NCI-H1694 treated with DMSO at 0.1 percent for 48 hours (cell line): ENCODE measurements at regions not wholly inside any gene's neighbourhood (a gene's known extent, or its start where the extent isn't known, plus 50 kb on each side); places are given as distances from the start of the nearest gene placed in this dataset.
"Not testable (repeated sequence)": the region's sequence is repeated elsewhere in the genome, so short reads cannot be mapped to it uniquely, and the experiment has no call there.

Experiments
- DNase-seq: peaks from one replicate; lab custom pipeline; 2025; lab: John Stamatoyannopoulos, UW

DNA sequence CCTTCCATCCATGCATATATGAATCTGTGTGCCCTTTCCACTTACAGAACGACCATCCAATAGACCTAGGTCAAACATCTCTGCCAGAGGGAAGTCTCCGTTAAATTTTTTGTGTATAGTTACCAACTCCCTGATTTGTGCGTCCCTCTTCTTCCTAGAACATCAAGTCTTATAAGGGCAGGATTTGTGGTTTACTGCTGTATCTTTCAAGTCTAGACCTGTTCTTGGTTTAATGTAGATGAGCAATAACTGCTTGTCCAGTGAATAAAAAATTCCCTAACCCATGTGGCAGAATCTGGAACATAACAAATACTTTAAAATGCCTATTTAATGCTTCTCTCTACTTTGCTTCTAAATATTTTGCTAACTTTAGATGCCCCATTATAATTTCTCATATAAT lies 988.8 kb downstream of the RAPGEF2 start:
- DNase-seq: no peak

DNA sequence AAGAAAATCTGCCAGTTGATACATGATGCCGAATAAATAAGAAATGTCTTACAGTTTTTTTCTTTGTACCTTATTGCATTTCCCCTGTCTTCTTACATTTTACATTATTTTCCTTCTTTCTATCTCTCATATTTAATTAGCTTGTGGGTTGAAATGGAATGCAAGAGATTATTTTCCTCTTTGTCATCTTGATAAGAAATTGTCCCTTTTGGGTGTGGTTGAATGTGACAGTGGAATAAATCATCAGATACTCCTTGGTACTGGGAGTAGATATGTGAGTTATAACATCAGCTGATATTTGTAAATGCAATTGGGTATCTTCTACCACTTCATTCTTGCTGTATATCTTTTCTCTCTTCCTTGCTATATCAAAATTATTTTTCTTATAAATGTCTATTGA lies 997.4 kb downstream of the RAPGEF2 start:
- DNase-seq: no peak

DNA sequence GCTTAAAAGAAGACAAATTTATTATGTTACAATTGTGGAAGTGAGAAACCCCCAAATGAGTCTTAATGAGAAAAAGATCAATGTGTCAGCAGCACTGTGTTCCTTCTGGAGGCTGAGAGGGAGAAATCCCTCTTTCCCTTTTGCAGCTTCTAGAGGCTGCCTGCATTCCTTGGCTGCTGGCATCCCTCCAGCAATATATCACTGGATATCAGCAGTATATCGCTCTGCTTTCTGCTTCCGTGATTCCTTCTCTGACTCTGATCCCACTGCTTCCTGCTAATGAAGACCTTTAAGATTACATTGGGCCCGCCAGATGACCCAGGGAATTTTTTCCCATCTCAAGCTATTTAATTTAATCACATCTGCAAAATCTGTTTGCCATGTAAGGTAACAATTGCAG lies 1008.0 kb downstream of the RAPGEF2 start:
- no peak for DNase-seq

DNA sequence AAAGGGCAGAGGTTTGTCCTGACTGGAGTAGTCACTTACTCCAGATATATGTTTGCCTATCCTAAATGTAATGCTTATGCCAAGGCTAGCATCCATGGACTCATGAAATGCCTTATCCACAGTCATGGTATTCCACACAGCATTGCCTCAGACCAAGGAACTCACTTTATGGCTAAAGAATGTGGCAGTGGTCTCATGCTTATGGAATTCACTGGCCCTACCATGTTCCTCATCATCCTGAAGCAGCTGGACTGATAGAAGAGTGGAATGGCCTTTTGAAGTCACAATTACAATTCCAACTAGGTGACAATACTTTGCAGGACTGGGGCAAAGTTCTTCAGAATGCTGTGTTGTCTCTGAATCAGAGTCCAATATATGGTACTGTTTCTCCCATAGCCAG lies 1014.8 kb downstream of the RAPGEF2 start:
- DNase-seq: no peak

DNA sequence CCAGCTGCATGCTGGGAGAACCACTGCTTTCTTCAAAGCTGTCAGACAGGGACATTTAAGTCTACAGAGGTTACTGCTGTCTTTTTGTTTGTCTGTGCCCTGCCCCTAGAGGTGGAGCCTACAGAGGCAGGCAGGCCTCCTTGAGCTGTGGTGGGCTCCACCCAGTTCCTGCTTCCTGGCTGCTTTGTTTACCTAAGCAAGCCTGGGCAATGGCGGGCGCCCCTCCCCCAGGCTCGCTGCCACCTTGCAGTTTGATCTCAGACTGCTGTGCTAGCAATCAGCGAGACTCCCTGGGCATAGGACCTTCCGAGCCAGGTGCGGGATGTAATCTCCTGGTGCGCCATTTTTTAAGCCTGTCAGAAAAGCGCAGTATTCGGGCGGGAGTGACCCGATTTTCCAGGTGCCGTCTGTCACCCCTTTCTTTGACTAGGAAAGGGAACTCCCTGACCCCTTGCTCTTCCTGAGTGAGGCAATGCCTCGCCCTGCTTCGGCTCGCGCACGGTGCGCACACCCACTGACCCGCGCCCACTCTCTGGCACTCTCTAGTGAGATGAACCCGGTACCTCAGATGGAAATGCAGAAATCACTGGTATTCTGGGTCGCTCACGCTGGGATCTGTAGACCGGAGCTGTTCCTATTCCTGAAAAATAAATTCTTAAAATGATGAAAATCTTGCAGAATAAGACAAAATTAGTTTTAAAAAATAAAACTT lies 1022.9 kb downstream of the RAPGEF2 start:
- DNase-seq: not testable (repeated sequence)

DNA sequence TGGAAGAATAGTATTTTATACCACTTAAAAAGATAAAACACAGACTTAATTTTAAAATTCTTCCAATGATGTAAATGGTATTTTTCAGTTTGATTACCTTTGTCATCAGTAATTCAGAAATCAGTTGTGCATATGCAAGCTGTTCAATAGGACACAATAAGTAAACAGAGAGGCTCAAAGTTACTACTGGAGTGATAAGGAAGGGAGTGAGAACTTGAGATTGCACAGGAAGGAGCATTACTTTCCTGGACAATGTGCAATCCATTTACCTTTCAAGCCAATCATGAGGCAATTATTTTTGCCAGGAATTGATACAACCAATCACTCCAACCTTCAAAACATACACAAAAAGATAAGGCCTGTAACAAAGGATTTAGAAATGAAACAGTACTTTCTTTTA lies 1024.3 kb downstream of the RAPGEF2 start:
- no peak for DNase-seq

DNA sequence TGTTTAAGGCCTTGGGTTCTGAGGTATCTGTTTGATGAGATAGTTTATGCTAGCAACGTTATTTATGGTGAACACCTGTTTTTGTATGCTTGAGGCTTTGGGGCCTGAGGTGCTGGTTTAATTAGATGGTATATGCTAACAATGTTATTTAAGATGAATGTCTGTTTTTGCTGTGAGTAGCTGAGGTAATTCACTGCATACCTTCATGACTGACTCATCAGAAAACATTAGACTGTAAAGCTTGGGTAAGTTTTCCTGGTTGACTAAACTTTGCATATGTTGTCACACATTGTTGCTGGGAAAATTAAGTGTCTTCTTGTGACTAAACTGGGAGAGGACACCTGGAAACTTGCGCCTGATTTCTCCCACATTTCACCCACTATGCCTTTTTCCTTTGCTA lies 1026.6 kb downstream of the RAPGEF2 start:
- DNase-seq: no peak

DNA sequence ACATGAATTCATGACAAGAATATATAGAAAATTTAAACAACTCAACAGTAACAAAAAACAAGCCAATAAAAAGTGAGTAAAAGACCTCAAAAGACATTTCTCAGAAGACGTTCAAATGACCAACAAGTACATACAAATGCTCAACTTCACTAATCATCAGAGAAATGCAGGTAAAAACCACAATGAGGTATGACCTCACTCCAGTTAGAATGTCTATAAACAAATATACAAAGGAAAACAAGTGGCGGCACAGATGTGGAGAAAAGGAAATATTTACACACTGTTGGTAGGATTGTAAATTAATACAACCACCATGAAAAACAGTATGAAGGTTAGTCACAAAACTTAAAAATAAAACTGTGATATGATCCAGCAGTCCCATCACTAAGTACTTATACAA lies 1033.1 kb downstream of the RAPGEF2 start:
- DNase-seq: no peak

DNA sequence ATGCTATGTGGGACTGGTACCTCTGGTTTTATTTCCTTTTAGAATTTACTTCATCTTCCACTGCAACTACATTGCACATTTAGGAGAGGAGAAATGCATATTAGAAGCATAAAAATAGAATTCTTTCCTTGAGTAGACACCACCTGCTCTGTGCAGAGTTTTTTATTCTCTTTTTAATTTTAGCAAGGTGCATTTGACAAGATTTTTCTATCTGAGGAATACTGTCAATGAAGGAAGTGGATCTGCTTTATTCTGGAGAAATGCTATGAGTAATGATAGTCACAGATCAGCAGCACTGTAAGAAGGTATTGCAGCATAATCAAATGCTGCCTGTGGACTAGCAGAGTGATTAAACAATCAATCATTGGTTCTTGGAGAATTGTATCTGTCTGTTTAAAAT lies 1038.3 kb downstream of the RAPGEF2 start:
- no peak for DNase-seq

DNA sequence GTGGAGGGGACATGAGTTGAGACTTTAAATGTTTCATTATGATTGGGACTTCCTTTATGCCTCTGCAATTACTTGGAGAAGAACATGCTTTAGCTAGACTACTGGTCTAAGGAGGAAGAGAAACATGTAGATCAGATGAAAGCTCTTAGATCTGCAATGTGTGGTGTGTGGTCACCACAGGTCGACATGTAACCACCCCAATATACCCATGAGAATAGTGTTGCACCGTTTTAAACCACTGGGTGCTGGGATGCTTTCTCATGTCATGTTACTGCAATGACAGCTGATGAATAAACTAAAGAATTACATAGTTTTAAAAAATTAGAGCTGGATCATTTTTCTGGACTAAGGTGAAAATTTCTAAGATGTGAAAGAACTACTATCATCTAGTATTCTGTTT lies 1039.7 kb downstream of the RAPGEF2 start:
- no peak for DNase-seq

DNA sequence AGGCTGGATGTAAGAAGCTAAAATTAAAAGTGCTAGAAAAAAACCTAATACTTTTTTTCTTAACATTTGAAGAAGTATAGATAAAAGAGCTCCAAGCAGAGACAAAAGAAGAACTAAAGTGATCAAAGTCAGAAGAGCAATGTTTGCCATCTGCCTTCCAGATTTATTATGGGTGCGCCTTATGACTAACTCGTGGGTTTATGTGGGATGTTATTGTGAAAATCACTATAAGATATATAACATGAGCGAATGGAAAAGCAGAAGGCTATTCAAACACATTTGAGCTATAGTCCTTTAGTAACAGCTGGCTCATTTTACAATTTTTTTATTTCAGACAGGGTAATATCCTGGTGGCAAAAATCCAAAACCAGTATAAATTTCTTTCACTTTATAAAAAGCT lies 1040.7 kb downstream of the RAPGEF2 start:
- DNase-seq: no peak

DNA sequence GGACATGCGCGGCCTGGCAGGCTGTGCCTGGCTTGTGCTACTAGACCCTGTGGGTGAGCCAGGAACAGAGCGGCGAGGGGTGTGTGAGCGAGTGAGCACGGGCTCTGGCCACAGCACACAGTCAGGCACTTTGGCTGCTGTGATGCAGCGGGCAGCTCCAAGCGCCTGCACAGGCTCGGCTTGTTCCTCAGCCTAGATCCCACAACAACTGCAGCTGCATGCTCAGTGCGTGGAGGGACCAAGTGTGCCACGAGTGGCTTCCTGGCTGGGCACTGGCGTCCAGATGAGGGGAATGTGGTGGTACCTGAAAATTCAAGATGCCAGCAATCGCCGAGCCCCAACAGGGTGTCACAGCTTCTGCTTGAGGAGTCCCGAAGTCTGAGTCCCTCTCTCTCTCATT lies 1056.6 kb downstream of the RAPGEF2 start:
- DNase-seq: no peak

DNA sequence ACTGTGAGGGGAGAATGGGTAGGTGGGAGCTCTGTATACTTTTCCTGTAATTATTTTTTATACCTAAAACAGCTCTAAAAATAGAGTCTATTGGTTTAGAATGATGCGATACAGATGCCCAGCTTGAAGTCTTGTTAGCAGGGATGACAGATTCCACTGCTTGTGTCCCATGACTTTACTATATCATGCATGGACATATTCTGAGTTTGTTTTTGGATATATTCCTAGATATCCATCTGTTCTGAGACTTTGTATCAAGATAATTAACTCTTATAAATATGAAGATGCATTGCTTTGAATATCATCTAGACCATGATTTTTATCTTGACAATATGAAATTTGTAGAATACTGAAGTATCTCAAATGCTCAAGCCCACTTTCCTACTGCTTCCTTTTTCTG lies 1058.1 kb downstream of the RAPGEF2 start:
- DNase-seq: no peak

DNA sequence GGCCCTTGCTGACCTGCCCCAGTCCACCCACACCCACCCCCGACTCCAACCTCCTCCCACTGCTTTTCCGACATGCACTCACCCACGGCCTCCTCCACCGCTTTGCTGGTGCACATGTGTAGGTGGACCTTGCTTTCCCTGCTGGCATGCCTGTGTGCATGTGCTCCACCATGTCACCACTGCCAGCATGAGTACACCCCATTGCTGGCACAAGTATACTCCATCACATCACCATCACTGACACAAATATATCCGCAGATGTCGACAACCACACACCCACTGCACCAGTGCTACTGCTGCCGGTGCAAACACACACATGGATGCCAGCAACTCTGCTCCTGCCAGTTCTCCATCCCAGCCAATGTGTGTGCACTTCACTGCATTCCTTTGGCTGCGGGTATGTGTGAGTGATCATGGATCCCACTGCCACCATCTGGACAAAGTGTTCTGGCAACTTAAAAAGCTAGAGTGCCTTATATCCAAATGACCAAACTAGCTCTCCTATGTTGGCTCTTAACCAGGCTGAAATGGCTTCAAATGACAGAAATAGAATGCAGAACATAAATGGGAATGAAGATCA lies 1072.3 kb downstream of the RAPGEF2 start:
- no peak for DNase-seq

DNA sequence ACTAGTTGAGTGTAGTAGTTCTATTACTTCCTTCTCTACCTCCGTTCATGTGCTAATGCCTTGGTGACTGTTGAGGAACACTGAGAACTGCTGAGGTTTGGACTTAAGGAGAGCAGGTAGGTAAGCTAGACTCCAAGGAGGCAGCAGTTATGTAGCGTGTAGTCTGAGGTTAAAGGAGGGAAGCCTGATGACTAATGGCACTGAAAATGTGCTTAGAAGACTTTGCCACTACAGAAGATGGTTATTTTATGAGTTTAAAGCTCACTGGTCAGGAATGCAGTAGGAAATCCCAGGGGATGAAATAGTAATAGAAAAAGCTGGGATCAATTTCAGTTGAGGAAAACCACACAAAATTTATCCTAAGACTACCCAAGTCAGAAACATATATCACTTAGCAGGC lies 1077.3 kb downstream of the RAPGEF2 start:
- DNase-seq: no peak

DNA sequence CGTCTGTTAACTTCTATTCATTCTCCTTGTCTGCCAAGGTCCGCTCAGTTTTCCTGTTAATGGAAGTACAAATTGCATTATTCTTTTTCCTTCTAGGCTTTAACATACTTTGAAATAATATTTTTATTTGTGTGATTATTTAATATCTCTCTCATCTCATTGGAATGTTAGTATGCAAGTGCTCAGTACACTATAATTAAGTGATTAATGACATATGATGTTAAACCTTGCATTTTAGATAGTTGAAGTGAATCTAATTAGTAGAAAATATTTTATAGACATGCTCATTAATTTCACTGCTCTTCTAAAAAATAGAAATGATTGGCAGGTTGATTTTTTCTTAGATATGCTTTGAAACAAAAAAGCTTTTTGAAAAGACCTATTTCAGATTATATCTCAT lies 1079.8 kb downstream of the RAPGEF2 start:
- DNase-seq: no peak

DNA sequence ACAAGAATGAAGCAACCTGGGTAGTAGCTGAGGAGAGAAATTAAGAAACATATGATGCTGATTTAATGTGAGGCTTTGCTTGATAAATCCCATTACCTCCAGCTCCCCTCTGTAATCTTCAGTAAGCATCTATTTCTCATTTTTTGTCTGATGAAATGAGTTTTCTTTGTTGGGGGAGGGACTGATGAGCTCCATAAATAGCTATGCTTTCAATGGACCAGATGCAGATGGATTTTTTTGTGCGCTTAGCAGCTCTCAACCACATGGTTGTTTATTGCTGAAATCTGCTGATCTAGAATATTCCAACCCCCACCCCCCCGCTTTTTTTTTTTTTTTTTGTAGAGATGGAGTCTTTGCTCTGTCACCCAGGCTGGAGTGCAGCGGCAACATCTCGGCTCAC lies 1082.0 kb downstream of the RAPGEF2 start:
- no peak for DNase-seq

DNA sequence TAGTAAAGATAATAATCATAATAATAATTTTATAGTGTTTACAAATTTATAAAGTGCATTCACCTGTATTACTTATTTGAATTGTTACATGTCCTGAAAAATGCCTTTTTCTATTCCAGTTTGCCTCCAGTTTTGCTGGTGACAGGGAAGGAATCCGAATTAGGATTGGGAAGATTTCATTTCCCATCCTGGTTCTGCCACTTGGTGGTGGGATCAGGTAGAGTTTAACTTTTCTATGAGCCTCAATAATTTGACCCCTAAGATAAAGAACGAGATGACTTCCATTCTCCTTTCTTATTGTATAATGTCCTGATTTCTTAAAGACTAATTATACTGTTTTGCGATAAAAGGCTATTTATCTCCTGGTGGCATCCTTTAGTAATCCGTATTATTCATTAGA lies 1090.9 kb downstream of the RAPGEF2 start:
- DNase-seq: no peak

DNA sequence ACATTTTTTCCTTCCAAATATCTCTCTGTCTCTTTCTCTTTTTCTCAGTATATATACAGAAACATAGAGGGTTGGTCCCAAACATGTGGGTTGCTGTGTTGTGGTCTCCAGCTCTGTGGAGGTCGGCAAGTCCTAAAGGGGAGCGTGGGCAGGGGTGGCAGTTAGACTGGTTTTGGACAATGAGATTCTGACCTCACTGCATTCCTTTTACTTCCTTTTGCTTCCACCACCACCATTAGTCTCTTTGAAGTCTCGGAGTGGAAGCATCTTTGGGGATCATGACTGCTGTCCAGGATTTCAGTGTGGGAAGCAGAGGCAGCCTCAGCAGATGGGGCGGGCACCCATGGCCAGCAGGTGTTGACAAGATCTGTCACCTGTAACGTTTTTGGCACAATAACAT lies 1091.8 kb downstream of the RAPGEF2 start:
- no peak for DNase-seq

DNA sequence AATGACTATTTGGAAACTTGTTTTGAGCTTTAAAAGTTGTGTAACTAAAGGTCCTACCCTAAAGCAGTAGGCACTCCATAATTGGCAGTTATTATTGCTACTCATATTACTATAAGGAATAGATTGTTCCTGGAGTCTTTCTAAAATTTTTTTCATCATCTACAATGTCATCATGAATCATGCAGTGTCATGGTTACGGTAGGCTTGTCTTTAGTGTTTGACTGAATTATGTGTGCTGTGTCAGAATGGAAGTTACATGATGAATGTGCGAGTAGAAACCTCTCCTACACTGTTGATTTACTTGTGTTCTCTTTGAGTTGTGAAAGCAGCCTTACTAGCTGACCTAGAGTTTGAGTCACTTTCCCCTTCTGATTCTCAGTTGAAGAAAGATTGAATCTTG lies 1099.9 kb downstream of the RAPGEF2 start:
- DNase-seq: no peak

DNA sequence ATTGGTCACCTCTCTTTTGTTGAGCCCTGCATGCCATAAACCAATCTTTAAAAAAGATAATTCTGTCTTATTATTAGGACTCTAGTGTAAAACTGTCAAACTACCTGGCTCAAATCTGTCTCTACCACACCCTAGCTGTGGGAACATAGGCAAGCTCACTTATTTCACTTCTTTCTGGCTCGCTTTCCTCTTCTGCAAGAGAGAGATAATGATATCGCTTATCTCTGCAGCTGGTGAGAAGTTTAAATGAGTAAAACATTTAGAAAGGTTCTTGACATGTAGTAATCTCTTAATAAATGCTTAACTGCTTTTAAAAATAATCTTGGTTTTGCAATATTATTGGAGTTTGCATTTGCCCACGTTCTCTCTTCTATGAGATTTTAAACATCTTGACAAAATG lies 1109.2 kb downstream of the RAPGEF2 start:
- no peak for DNase-seq

DNA sequence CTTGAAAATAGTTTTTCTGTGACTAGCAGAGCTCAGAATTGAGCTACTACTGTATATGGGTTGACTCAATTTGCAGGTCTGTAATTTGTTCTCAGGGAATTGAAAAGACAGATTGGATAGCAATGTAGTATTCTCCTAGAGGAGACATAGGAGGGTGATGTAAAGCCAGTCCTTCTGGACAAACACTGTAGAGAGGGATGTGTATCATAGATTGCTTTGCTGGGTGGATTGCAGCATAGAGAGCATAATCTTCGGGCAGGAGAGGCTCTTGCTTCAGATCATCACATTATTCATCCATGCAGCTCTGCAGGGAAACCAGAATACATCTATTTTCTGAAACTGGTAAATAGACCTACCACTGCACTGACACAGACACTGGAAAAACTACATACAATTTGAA lies 1110.5 kb downstream of the RAPGEF2 start:
- DNase-seq: no peak

DNA sequence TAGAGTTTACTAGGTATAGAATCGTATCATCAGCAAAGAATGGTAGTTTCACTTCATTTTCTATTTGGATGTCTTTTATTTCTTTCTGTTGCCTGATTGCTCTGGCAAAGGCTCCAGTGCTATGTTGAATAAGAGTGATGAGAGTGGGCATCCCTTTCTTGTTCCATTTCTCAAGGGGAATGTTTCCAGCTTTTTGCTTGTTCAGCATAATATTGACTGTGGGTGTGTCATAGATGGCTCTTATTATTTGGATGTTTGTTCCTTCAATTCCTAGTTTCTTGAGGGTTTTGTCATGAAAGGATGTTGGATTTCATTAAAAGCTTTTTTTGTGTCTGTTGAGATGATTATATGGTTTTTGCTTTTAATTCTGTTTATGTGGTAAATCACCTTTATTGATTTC lies 1114.5 kb downstream of the RAPGEF2 start:
- DNase-seq: no peak

DNA sequence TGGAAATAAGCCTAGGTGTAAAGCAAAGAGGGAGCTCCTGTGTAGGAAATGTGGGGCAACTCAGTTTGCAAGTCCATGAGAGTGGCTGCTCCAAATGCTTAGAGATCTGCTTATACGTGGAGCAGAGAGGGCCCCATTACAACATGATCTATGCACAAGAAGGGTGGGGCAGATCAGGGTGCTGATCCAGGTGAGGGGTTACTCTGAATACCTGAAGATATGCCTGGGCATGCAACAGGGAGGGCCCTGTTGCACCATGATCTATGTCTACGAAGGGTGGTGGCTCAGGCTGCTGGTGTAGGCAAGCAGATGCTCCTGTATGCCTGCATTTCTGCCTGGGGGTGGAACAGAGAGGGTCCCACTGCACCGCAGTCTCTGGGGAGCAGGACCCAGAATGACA lies 1121.2 kb downstream of the RAPGEF2 start:
- no peak for DNase-seq
